GM23338 (cell line): ENCODE measurements at regions not wholly inside any gene's neighbourhood (a gene's known extent, or its start where the extent isn't known, plus 50 kb on each side); places are given as distances from the start of the nearest gene placed in this dataset.

Source experiments
- EZH2 ChIP-seq: fragments of 200-600 bp; sonication (generic); IDR thresholded peaks from one replicate; pipeline ENCODE4 v1.8.0; 2017; ENCODE audit warnings: antibody characterized with exemption, mild to moderate bottlenecking, low read depth; ENCODE audit not compliant: unreplicated experiment
- JUNB ChIP-seq: IDR thresholded peaks from one replicate; pipeline ENCODE4 v1.6.1; 2016; ENCODE audit warnings: antibody characterized with exemption; ENCODE audit not compliant: unreplicated experiment
- NANOG ChIP-seq: IDR thresholded peaks from 2 replicates; pipeline ENCODE4 v1.6.1; 2016; ENCODE audit warnings: antibody characterized with exemption, borderline replicate concordance
- POLR2AphosphoS5 ChIP-seq: IDR thresholded peaks from 2 replicates; pipeline ENCODE4 v1.6.1; 2016; ENCODE audit warnings: antibody characterized with exemption, low read depth
- STAT1 ChIP-seq: IDR thresholded peaks from one replicate; pipeline ENCODE4 v1.6.1; 2016; ENCODE audit warnings: antibody characterized with exemption; ENCODE audit not compliant: unreplicated experiment
- ZNF331 ChIP-seq: fragments of 250-450 bp; sonication (Bioruptor Pico); IDR thresholded peaks from 2 replicates; pipeline ENCODE4 v1.5.0; 2020; ENCODE audit warnings: low read depth, mild to moderate bottlenecking, moderate library complexity
- TF ChIP-seq, protein P1 (sequence below): fragments of 250-450 bp; sonication (Bioruptor Pico); IDR thresholded peaks from 2 replicates; pipeline ENCODE4 v1.5.0; 2020; ENCODE audit warnings: mild to moderate bottlenecking, moderate library complexity
- TF ChIP-seq, protein P2 (sequence below): IDR thresholded peaks from one replicate; pipeline ENCODE4 v1.6.1; 2018; ENCODE audit warnings: antibody characterized with exemption; ENCODE audit not compliant: unreplicated experiment
- TF ChIP-seq, protein P3 (sequence below): IDR thresholded peaks from 2 replicates; pipeline ENCODE4 v1.6.1; 2016; ENCODE audit warnings: antibody characterized with exemption

DNA sequence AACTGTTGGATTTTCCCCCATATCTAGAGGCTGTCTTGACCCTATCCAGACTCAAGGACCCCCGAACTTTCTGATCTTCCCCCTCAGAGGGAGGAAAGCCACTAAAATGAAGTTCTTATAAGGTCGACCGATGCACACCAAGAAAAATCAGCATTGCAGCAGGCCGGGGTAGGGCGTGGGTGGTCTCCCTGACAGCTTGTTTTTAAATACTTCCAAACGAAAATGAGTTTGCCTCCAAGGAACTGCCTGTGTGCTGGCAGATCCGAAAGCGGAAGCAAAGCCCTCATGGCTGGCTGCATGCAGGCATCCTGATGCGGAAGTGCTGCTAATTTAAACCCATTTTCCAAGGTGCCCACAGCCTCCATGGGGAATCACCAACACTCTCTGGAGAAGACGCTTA lies 374.3 kb upstream of the XYLT1 start (continued):
- TF ChIP-seq, protein P1, sequence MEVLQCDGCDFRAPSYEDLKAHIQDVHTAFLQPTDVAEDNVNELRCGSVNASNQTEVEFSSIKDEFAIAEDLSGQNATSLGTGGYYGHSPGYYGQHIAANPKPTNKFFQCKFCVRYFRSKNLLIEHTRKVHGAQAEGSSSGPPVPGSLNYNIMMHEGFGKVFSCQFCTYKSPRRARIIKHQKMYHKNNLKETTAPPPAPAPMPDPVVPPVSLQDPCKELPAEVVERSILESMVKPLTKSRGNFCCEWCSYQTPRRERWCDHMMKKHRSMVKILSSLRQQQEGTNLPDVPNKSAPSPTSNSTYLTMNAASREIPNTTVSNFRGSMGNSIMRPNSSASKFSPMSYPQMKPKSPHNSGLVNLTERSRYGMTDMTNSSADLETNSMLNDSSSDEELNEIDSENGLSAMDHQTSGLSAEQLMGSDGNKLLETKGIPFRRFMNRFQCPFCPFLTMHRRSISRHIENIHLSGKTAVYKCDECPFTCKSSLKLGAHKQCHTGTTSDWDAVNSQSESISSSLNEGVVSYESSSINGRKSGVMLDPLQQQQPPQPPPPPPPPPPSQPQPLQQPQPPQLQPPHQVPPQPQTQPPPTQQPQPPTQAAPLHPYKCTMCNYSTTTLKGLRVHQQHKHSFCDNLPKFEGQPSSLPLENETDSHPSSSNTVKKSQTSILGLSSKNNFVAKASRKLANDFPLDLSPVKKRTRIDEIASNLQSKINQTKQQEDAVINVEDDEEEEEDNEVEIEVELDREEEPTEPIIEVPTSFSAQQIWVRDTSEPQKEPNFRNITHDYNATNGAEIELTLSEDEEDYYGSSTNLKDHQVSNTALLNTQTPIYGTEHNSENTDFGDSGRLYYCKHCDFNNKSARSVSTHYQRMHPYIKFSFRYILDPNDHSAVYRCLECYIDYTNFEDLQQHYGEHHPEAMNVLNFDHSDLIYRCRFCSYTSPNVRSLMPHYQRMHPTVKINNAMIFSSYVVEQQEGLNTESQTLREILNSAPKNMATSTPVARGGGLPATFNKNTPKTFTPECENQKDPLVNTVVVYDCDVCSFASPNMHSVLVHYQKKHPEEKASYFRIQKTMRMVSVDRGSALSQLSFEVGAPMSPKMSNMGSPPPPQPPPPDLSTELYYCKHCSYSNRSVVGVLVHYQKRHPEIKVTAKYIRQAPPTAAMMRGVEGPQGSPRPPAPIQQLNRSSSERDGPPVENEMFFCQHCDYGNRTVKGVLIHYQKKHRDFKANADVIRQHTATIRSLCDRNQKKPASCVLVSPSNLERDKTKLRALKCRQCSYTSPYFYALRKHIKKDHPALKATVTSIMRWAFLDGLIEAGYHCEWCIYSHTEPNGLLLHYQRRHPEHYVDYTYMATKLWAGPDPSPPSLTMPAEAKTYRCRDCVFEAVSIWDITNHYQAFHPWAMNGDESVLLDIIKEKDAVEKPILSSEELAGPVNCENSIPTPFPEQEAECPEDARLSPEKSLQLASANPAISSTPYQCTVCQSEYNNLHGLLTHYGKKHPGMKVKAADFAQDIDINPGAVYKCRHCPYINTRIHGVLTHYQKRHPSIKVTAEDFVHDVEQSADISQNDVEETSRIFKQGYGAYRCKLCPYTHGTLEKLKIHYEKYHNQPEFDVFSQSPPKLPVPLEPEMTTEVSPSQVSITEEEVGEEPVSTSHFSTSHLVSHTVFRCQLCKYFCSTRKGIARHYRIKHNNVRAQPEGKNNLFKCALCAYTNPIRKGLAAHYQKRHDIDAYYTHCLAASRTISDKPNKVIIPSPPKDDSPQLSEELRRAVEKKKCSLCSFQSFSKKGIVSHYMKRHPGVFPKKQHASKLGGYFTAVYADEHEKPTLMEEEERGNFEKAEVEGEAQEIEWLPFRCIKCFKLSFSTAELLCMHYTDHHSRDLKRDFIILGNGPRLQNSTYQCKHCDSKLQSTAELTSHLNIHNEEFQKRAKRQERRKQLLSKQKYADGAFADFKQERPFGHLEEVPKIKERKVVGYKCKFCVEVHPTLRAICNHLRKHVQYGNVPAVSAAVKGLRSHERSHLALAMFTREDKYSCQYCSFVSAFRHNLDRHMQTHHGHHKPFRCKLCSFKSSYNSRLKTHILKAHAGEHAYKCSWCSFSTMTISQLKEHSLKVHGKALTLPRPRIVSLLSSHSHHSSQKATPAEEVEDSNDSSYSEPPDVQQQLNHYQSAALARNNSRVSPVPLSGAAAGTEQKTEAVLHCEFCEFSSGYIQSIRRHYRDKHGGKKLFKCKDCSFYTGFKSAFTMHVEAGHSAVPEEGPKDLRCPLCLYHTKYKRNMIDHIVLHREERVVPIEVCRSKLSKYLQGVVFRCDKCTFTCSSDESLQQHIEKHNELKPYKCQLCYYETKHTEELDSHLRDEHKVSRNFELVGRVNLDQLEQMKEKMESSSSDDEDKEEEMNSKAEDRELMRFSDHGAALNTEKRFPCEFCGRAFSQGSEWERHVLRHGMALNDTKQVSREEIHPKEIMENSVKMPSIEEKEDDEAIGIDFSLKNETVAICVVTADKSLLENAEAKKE (CRISPR knock-in tag) = no peak
- TF ChIP-seq JUNB = no peak
- no peak for TF ChIP-seq NANOG
- TF ChIP-seq, protein P2, sequence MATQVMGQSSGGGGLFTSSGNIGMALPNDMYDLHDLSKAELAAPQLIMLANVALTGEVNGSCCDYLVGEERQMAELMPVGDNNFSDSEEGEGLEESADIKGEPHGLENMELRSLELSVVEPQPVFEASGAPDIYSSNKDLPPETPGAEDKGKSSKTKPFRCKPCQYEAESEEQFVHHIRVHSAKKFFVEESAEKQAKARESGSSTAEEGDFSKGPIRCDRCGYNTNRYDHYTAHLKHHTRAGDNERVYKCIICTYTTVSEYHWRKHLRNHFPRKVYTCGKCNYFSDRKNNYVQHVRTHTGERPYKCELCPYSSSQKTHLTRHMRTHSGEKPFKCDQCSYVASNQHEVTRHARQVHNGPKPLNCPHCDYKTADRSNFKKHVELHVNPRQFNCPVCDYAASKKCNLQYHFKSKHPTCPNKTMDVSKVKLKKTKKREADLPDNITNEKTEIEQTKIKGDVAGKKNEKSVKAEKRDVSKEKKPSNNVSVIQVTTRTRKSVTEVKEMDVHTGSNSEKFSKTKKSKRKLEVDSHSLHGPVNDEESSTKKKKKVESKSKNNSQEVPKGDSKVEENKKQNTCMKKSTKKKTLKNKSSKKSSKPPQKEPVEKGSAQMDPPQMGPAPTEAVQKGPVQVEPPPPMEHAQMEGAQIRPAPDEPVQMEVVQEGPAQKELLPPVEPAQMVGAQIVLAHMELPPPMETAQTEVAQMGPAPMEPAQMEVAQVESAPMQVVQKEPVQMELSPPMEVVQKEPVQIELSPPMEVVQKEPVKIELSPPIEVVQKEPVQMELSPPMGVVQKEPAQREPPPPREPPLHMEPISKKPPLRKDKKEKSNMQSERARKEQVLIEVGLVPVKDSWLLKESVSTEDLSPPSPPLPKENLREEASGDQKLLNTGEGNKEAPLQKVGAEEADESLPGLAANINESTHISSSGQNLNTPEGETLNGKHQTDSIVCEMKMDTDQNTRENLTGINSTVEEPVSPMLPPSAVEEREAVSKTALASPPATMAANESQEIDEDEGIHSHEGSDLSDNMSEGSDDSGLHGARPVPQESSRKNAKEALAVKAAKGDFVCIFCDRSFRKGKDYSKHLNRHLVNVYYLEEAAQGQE = no peak
- TF ChIP-seq, protein P3, sequence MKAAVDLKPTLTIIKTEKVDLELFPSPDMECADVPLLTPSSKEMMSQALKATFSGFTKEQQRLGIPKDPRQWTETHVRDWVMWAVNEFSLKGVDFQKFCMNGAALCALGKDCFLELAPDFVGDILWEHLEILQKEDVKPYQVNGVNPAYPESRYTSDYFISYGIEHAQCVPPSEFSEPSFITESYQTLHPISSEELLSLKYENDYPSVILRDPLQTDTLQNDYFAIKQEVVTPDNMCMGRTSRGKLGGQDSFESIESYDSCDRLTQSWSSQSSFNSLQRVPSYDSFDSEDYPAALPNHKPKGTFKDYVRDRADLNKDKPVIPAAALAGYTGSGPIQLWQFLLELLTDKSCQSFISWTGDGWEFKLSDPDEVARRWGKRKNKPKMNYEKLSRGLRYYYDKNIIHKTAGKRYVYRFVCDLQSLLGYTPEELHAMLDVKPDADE = no peak
- no peak for TF ChIP-seq EZH2
- no peak for TF ChIP-seq ZNF331 (CRISPR knock-in tag)
- TF ChIP-seq POLR2AphosphoS5 = no peak
- no peak for TF ChIP-seq STAT1
